H1 (cell line): ENCODE measurements at regions not wholly inside any gene's neighbourhood (a gene's known extent, or its start where the extent isn't known, plus 50 kb on each side); places are given as distances from the start of the nearest gene placed in this dataset.

Experiments
- CHD7 ChIP-seq: fragments of 300-600 bp; sonication (generic); IDR thresholded peaks from 2 replicates; pipeline ENCODE4 v1.7.1; 2012; ENCODE audit warnings: low read length, moderate library complexity, mild to moderate bottlenecking, inconsistent platforms; ENCODE audit not compliant: insufficient replicate concordance
- SIN3A ChIP-seq, 2 experiments: IDR thresholded peaks in 1 of 2; conservative IDR thresholded peaks in 1 of 2; 2 replicates each; pipeline ENCODE4 v1.6.1; 2011 to 2012; ENCODE audit warnings: low read length in 2 of 2, improper control_type of control experiment in 1 of 2, low read depth in 1 of 2, mild to moderate bottlenecking in 1 of 2

- no peak for TF ChIP-seq CHD7
- TF ChIP-seq SIN3A (conservative IDR thresholded peaks at IDR 0.05 in 1 of 2, IDR thresholded peaks at IDR 0.05 in 1 of 2; ENCODE audit: low read depth in 1 of 2, low read length in 2 of 2), result no peak
Measured at GRCh38 chr4:17273047-17273446, 238.8 kb downstream of the QDPR start (continued).
